ENCODE measurements at regions not wholly inside any gene's neighbourhood (a gene's known extent, or its start where the extent isn't known, plus 50 kb on each side); places are given as distances from the start of the nearest gene placed in this dataset.

DNA sequence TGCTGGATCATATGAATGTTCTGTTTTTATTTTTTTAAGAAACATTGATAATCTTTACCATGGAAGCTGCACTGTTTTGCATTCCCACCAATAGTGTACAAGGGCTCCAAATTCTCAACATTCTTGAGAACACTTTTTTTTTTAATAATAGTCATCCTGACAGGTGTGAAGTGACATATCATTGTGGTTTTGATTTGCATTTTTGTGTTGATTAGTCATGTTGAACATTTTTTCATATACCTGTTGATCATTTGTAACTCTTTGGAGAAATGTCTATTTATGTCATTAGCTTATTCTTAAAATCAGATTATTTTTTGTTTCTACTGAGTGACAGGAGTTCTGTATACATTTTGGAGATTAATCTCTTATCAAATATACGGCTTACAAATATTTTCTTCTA, 408.5 kb downstream of the GLUD2 start:
- Histone ChIP-seq H3K27ac (ENCODE audit: extremely low read depth, low read depth, low read length) (no peak overlapping the region), H3K4me1 (replicated peaks in 1 of 2; ENCODE audit: control insufficient read depth in 2 of 2, insufficient read depth in 2 of 2, low read length in 2 of 2) (no peaks in the 10 kb centered on the region), H2AFZ (ENCODE audit: low read depth, low read length) (no peak overlapping the region), H3K4me3 (no peak overlapping the region), H3K36me3 (ENCODE audit: control insufficient read depth, insufficient read depth, low read length) (no peaks in the 10 kb centered on the region), H3K27me3 (ENCODE audit: control insufficient read depth in 2 of 2, insufficient read depth in 2 of 2, low read length in 2 of 2) (no peaks in the 10 kb centered on the region), H3K9me3 (replicated peaks; ENCODE audit: control insufficient read depth, insufficient read depth, low read depth, low read length) (no peaks in the 10 kb centered on the region), H3K9me1 (ENCODE audit: control insufficient read depth, insufficient read depth, low read length) (no peaks in the 10 kb centered on the region), H3K9ac (ENCODE audit: insufficient read depth in 1 of 2, low read depth in 2 of 2, low read length in 2 of 2) (no peak overlapping the region), H4K20me1 (replicated peaks; ENCODE audit: control insufficient read depth, insufficient read depth, low read length) (no peaks in the 10 kb centered on the region), H3K4me2 (ENCODE audit: insufficient read depth, low read length) (no peak overlapping the region), H3K79me2 (ENCODE audit: control insufficient read depth, insufficient read depth, low read length) (no peaks in the 10 kb centered on the region)
- DNase-seq (ENCODE audit: extremely low read depth in 1 of 4, low spot score in 3 of 4) (no peak), ATAC-seq (no peak), FAIRE-seq (no peak)
- CTCF ChIA-PET (ENCODE audit: low intra/inter-chr PET ratio), result no interaction called here
- 46% methylated on average over 1 of the region's 1 CpG for WGBS (ENCODE audit: insufficient coverage, low coverage, missing lambda C conversion rate)
- no TSS peak for BruUV-seq (replicated peaks)
- intact Hi-C loops (cut with micrococcal nuclease), result no loop called here
- in situ Hi-C loops (cut with MboI), result no loop called here
- POLR2A ChIA-PET, result no interaction called here
- TF ChIP-seq SP2 (IDR thresholded peaks at IDR 0.05; ENCODE audit: extremely low read depth, low read depth, low read length, poor library complexity, severe bottlenecking), result no peak
- no peak for TF ChIP-seq GTF2E2 (tag; IDR thresholded peaks at IDR 0.05)
- TF ChIP-seq NFRKB (IDR thresholded peaks at IDR 0.05; ENCODE audit: low read depth), result no peak
- TF ChIP-seq NEUROD1 (IDR thresholded peaks at IDR 0.05; ENCODE audit: borderline replicate concordance, low read depth, low read length, partially characterized antibody), result no peak
- TF ChIP-seq, protein P1, sequence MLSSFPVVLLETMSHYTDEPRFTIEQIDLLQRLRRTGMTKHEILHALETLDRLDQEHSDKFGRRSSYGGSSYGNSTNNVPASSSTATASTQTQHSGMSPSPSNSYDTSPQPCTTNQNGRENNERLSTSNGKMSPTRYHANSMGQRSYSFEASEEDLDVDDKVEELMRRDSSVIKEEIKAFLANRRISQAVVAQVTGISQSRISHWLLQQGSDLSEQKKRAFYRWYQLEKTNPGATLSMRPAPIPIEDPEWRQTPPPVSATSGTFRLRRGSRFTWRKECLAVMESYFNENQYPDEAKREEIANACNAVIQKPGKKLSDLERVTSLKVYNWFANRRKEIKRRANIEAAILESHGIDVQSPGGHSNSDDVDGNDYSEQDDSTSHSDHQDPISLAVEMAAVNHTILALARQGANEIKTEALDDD (IDR thresholded peaks at IDR 0.05), result no peak
- no peak for TF ChIP-seq SAP30 (IDR thresholded peaks at IDR 0.05; ENCODE audit: borderline replicate concordance, insufficient read depth, low read depth, low read length, poor library complexity, severe bottlenecking)
- TF ChIP-seq ZNF561 (CRISPR knock-in tag; conservative IDR thresholded peaks at IDR 0.05), result no peak
- TF ChIP-seq CBX2 (IDR thresholded peaks at IDR 0.05; ENCODE audit: insufficient read depth, low read length, poor library complexity, severe bottlenecking), result no peak
- TF ChIP-seq POLR3G (IDR thresholded peaks at IDR 0.05; ENCODE audit: extremely low read depth, insufficient read length, insufficient replicate concordance), result no peak
- no peak for TF ChIP-seq HMG20B (CRISPR knock-in tag; IDR thresholded peaks at IDR 0.05)
- TF ChIP-seq DNMT1 (IDR thresholded peaks at IDR 0.05), result no peak

Measured in K562 (cell line).